GM12874 (cell line): ENCODE measurements at regions not wholly inside any gene's neighbourhood (a gene's known extent, or its start where the extent isn't known, plus 50 kb on each side); places are given as distances from the start of the nearest gene placed in this dataset.

Source experiments
- TF ChIP-seq, protein P1 (sequence below): IDR thresholded peaks from 2 replicates; pipeline ENCODE4 v1.5.1; 2011; ENCODE audit warnings: low read depth, mild to moderate bottlenecking, control low read depth, low read length, moderate library complexity; ENCODE audit not compliant: insufficient read depth

DNA sequence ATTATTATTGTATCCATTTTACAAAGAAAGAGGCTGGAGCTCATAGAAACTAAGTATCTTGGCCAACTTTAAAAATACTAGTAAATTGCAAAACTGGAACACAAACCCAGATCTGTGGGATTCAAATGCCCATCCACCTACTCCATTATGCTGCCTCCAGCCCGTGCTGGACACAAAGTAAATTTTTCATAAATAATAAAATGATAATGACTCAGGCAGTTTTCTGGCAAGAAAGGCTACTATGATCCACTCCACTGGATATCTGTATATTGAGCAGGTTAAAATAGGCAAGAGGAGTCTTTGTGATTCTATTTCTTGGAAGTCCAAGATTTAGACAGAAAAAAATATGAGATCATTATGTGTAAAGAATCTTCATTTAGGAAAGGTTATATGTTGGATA is 138.3 kb upstream of the DUSP10 start:
- TF ChIP-seq, protein P1, sequence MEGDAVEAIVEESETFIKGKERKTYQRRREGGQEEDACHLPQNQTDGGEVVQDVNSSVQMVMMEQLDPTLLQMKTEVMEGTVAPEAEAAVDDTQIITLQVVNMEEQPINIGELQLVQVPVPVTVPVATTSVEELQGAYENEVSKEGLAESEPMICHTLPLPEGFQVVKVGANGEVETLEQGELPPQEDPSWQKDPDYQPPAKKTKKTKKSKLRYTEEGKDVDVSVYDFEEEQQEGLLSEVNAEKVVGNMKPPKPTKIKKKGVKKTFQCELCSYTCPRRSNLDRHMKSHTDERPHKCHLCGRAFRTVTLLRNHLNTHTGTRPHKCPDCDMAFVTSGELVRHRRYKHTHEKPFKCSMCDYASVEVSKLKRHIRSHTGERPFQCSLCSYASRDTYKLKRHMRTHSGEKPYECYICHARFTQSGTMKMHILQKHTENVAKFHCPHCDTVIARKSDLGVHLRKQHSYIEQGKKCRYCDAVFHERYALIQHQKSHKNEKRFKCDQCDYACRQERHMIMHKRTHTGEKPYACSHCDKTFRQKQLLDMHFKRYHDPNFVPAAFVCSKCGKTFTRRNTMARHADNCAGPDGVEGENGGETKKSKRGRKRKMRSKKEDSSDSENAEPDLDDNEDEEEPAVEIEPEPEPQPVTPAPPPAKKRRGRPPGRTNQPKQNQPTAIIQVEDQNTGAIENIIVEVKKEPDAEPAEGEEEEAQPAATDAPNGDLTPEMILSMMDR: no peak

DNA sequence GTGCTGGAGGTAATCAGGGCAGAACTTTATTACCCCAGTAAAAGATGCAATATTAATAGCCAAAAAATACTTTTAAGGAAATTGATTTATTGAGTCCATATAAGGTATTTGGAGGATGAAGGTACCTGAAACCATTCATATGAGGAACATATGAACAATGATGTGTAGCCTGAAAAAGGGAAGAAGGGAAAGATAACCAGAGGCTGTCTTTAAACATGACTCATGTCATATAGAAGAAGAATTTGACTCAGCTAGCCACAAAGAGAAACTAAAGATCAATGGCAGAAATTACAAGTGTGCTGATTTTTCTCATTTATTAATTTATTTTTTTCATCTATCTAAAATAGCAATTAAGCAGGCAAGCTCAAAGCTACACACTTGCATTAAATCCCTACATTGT is 136.2 kb upstream of the DUSP10 start:
- TF ChIP-seq, protein P1: no peak

DNA sequence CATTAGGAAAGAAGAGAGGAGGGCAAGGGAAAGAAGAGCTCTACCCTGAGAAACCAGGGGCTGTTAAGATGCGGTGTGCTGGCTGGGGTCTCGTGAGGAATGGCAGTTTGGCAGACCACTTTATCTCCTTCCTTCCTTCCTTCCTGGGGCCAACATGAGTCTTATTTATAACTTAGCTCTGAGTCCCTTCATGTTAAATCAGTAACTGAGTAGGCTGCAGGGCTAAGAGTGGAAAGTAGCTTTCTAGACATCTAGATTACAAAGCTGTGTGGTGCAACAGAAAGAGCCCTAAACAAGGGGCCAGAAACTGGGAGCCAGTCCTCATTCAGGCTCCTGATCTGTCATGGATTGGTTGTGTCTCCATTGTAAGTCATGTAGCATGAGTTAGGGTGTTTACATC is 135.4 kb upstream of the DUSP10 start:
- TF ChIP-seq, protein P1: no peak

DNA sequence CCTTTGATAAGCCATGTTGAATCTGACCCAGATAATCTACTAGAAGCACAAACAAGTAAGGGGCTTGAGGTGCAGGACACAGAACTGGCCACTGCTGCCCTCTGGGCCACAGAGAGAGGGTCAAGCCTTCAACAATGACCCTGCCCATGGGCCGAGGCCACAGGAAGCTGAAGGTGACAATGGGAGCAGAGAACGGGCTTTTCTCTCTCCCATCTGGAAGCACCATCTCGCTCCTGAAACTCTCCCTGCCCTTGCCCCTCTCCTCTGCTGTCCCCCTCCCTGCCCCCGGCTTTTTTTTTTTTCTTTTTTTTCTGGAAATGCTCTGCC is 133.1 kb upstream of the DUSP10 start:
- TF ChIP-seq, protein P1: no peak

DNA sequence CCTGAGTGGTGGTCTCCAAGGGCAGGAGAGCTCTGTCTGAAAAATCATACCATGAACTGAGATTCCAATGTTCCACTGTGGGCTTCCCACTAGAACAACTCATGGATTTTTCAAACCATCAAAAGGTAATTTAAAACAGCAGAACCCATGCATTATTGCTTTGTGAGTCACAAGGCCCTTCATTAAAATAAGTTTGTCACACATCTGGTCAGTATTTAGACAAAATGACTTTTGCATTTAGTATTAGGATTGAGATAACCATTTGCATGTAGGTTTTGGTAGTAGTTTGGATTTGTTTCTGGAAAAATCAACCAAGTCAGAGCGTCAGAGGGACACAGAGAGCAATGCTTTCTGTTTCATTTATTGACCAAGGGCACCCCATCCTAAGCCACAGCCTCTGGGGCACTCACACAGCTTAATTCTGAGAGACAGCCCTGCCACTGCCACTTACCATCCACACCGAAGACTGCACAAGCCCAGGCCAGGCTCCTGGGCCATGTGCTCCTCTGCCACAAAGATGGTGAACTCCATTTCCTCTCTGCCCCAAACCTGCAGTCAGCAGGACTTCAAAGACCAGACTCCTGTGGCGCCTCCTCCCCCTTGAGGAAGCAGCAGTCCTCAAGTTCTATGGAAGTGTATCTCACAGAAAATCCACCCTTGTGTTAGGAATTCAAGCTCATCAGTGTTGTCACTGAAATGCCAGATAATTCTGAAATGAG is 132.6 kb upstream of the DUSP10 start:
- TF ChIP-seq, protein P1: no peak

DNA sequence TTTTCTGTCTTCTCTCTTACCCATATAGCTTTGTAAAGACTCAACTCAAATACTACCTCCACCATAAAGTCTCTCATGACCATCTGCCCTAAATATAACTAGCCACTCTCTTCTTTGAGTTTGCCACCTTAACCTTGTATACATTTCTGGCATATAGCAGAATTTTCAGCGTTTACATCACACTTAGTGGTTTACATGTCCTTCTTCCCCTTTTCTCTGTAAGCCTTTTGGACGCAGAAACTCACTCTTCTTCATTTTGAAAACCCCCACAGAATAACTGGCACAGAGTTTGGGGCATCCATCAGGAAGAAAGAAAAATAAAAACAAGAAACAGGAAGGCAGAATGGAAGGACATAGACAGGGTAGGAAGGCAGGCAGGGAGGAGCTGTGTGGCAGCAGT is 131.8 kb upstream of the DUSP10 start:
- TF ChIP-seq, protein P1: no peak

DNA sequence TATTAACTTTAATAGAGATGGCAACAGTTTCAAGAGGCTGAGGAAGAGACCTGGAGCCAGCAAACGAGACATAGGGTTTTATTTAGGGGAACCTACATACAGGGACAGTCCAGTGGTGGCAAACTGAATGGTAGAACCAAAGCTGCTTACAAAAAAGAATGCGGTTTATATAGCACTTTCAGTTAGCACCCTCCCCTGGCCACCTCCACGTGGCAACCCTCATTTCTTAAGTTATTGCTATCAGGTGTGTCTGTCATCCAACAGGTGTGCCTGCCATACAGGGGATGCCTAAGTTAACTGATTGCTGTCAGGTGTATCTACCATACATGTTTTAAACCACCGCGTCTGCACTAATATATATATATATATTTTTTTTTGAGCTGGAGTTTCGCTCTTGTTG is 129.2 kb upstream of the DUSP10 start:
- TF ChIP-seq, protein P1: no peak
